GM19240 (cell line): ENCODE measurements at regions not wholly inside any gene's neighbourhood (a gene's known extent, or its start where the extent isn't known, plus 50 kb on each side); places are given as distances from the start of the nearest gene placed in this dataset.

Source experiments
- DNase-seq: peaks from one replicate; pipeline ENCODE4 v3.0.0; 2011; ENCODE audit warnings: low spot score; ENCODE audit not compliant: insufficient read length

DNA sequence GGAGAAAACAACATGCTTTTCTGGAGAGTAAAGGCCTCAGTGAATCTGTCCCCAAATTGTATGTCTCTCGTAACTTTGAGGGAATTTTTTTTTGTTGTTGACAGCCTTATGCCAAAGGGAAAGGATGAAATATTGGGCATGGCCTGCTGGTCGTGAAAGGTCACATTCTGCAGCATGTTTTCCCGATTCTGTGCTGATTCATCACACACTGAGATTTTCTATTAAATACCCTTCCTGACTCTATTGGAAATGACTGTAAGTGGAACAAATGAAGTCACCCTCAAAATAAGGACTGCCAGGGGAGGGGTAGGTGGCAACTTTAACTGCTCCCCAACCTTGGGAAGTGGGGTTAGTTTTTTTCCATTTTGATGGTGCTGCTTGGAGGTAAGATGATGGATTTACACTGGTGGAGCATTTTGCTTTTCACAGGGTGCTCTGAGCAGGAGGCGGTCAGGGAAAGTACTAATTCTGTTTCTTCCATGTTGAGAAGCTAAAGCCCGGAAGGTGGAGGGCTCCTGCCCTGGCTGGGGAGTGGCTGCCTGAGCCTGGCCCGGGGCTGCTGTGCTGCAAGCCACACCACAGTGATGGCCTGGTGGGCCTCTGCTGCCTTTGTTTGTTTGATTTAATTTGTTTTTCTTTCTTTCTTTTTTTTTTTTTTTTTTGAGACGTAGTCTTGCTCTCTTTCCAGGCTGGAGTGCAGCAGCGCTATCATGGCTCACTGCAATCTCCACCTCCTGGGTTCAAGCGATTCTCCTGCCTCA is 116.8 kb upstream of the SPATA13 start:
- DNase-seq = no peak

DNA sequence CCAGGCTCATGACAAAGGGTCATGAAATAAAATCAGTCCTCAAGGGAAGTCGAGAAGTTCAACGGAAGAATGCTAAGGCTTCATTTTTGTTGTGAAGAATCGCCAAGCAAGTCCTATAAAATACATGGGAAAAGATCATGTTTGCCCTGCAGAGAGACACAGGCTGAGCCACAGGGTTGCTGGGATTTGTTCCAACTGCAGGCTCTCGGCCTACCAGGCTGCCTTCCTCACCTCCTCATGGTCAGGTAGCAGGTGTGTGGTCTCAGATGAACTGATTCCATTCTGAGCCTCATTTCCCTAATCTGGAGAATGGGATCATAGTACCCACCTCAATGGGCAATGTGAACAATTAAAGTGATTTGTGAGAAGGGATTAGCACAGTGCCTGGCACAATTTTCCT is 114.9 kb upstream of the SPATA13 start:
- DNase-seq = no peak

DNA sequence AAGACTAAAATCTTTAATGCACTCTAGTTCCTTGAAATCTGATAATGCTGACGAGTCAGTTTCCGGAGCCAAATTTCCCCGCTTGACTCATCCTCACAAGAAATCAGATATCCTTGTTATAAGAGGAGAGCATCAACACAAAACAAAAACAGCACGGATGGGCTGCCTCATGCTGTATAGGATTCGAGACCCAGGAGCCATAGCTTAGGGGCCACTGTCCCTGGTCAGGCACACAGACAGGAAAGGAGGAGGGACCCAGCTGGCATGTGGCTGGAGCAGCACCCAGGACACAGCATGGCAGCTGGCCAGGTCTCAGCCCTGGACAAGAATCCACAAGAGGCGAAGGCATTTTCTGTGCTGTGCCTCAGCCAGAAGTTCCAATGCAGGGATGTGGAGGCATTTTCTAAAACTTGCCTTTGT is 110.2 kb upstream of the SPATA13 start:
- DNase-seq = no peak

DNA sequence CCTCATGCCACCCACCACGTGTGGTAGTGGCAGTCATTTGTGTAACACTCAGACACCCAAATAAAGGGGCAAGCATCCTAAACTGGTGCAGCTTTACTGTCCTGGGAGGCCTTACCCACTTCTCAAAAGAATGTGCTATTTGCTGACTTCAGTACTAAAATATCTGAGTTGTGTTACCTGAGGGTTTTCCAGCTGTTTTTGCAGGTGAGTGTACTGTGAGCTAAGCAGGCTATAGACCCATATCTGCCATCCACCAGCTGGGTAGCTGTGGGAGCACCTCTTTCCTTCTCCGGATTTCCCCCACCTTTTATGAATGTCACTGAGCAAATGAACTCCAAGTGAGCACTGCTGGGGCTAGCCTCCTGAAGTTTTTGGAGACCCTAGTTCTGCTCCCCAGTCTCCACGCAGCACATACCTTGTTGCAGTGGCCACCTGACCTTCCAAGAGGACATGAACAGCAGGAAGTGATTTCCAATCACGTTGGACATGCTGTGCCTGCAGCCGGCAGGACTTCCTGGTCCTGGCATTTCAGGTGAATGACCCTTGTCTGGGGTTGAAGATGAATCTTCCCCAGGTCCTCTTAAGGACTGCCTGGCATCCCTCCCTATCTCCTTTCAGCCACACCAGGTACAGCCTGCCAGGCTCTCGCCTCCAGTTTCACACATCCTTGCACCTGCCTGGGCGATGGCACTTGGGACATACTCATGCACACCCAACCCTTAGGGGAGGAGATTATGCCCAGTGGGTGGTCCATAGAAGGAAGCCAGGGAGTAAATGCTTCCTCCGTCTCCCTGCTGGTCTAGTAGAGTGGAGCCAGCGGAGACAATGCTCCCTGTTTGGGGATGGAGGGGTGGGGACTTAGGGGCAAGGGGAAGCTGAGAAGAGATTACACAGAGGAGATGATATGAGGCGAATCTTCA is 109.5 kb upstream of the SPATA13 start:
- no peak for DNase-seq

DNA sequence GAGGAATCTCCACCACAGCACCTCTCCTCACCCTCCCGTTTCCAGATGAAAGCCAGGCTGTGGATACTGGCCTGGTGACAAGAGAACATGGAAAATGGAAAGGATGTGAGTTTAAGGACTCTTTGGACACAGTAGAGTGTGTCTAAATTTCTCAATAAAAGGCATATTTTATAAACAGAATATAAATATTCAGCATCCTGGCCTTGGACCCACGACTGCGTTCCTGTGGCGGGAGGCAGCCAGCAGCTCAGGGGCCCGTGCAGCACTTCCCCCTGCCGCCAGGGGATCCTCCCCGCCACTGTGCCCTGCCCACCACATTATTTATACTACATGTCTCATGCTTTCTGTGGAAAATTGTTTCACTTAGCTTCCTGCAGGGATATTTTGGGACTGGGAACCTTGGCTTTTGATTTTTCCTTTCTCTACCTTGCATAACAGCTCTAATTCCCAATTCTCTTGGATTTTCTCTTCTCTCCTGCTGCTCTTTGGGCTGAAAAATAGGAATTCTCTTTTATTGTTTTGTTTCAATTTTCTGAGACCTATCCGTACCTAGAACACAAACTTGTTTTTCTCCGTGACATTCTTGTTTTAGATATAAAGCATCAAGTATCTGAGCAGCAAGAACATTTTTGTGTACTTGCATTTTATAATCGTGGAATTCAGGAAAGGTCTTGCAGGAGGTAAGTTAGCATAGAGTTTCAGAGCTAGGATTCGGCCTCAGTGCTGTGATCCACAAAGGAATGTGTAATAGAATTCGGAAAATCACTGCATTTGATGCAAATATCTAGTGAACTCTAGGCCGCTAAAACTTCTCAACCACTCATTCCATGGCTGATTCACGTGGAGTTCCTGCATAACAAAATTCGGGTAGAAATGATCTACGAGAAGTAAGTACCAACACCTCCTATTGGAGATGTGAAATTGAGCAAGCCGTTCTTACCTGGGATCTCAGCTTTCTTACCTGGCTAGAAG is 107.7 kb upstream of the SPATA13 start:
- DNase-seq = no peak

DNA sequence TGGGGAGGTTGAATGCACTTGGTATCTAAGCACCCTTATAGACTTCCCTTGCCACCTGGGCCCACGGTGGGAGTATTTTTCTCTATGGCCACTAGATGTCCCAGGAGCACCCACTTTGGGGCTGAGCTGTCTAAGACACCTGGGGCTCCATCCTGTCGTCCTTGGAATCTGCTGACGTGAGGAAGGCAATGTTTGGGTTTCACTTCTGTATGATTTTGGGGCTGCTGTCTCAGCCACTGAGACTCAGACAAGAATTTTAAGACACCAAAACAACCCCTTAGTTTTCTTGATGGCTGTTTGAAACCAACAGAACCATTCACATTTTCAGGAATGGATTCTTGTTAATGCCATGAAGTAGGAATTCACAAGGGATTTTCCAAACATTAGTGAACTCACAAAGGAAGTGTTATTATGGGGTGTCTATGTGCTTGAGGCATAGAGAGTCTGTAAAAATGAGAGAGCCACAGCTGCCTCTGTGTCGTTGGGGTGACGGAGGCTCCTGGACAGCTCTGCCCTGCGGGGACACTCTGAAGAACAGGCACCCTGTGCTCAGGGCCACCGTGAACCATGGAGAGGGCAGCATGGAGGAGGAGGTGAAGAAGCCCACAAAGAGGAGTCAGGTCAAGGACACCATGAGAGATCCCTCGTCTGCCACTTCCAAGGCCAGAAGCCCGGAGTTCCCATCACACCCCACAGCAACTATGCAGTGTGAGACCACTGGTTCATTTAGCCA is 106.8 kb upstream of the SPATA13 start:
- DNase-seq = peak; percentile 72

DNA sequence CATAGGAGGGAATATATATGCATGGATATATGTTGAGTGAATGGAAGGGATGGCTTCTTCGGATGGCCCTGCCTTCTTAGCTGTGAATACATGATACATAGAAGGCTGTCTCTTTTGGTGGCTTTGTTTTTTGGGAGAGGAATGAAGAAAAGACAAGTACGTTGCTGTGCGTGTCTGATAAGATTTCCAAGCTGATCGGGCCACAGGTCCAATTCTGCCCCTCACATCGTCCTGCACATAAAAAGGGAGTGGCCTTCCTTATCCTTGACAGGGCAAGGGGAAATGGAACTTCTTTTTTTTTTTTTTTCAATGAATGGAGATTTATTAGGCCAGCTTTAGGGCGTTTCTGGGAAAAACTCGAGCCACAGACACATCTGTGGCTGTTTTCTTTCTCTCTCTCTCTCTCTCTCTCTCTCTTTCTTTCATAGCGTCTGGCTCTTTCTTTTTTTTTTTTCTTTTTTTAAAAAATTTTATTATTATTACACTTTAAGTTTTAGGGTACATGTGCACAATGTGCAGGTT is 103.8 kb upstream of the SPATA13 start:
- DNase-seq = no peak

DNA sequence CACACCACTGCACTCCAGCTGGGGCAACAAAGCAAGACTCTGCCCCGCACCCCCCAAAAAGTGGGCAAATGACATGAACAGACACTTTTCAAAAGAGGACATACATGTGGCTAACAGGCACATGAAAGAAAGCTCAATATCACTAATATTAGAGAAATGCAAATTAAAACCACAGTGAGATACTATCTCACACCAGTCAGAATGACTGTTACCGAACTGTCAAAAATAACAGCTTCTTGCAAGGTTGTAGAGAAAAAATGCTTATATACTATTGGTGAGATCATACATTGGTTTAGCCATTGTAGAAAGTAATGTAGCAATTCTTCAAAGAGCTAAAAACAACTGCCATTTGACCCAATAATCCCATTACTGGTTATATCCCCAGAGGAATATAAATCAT is 99.5 kb upstream of the SPATA13 start:
- DNase-seq = no peak

DNA sequence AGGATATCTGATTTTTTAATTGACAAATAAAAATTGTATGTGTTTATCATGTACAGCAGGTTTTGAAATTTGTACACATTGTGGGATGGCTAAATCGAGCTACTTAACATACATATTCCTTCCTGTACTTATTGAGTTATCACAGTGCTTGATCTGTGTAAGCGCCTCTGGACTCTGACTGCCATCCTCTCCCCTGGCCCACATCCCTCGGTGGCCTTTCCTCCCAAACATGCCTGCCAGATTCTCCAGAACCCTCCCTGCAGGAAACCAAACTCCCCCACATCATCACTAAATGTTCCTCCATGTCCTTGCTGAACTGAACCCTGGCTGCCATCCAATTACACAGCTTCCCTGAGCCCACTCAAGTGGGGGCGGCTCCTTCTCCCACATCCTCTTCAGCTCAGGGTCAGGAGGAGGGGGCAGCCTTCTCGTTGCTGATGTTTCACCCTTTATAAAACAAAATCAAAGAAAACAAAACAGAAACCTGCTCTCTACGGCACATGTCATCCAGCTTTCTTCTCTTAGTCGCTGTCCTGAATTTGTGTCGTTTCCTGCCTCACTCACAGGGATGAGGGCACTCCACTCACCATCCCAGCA is 97.1 kb upstream of the SPATA13 start:
- DNase-seq = no peak

DNA sequence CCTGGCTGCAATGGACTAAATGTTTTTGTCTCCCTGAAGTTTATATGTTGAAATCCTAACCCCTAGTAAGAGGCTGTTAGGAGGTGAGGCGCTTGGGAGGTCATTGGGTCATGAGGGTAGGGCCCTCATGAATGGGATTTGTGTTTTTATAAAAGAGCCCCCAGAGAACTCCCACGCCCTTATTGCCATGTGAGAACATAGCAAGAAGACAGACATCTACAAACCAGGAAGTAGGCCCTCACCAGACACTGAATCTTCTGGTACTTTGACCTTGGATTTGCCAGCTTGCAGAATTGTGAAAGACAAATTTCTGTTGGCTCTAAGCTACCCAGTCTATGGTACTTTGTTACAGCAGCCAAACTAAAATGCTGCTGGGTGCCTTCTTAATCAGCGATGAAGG is 96.1 kb upstream of the SPATA13 start:
- no peak for DNase-seq

DNA sequence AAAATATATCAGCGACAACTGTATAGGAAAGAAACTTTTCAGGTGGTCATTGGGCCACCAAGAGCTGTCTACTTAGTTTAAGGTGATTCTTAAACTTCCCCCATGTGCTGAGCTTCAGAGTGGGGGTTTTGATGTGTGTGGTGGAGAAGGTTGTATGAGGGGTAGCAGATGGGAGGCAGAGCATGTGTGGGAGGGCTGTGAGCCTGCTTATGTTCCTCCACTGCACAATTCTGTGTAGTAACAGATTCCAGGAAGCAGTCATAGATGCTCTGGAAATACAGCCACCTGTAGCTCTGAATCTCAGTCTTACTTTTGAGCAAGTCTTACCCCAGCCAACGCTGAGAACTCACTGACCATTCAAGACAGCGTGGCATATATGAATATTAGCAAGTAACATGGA is 95.3 kb upstream of the SPATA13 start:
- no peak for DNase-seq

DNA sequence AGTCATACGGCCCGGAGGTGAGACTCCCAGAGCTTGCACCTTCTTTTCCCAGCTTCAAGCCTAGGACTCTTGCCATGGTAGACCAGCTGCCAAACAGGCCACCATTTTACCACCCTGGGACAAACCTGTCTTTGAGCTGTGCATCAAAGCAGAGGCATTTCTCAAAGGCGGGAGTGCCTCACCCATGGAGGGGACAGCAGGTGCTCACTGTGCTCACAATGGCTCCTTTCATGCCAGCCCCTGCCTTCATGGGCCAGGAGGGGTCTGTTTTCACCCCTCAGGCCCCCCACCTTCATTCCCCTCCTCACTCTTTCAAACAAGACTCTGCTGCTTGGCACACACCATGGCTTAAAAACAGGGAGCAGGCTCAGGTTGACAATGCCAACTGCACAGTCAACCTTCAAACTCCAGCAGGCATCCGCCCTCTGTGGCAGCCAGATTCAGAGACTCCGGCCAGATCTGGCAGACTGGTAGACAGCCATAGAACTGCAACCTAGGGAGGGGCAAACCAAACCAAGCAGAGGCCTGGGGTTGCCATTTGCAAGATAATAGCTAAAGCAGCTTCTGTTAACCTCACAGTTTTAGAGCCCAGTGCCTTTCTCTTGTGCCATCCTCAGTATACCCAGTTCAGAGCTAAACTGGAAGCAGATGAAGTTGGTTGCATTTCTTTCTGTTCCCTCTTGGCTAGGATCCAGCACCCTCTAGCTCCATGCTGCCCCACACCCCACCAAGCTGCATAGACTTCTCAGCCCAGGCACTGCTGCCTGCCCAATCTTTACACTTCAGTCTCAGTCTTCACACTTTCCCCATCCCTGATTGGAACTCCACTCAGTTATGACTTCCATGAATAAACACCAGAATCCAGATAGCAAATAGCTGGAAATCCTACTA is 93.9 kb upstream of the SPATA13 start:
- DNase-seq = no peak

DNA sequence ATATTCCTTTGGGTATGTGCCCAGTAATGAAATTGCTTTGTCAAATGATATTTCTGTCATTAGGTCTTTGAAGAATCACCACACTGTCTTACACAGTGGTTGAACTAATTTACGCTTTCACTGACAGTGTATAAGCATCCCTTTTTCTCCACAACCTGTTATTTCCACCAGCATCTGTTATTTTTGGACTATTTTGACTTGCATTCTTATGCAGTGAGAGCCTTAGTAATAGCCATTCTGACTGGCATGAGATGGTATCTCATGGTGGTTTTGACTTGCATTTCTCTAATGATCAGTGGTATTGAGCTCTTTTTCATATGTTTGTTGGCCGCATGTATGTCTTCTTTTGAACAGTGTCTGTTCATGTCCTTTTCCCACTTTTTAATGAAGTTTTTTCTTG is 92.0 kb upstream of the SPATA13 start:
- DNase-seq = no peak

DNA sequence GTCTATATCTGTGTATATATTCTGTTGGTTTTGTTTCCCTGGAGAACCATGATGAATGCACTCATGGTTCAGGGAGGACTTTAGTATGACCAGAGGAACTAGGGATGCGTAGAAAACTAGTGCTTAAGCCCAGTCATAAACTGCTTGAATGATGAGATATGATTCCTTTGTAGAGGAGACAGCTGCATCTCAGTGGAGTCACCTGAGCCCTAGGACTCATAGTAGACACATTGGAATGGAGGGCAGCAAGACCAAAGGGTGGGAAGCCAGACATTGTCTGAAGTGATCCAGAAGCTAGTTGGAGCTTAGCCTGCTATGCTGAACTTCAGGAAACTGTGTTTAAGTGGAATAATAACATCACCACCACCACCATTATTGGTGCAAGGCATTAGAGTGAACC is 89.5 kb upstream of the SPATA13 start:
- DNase-seq = no peak

DNA sequence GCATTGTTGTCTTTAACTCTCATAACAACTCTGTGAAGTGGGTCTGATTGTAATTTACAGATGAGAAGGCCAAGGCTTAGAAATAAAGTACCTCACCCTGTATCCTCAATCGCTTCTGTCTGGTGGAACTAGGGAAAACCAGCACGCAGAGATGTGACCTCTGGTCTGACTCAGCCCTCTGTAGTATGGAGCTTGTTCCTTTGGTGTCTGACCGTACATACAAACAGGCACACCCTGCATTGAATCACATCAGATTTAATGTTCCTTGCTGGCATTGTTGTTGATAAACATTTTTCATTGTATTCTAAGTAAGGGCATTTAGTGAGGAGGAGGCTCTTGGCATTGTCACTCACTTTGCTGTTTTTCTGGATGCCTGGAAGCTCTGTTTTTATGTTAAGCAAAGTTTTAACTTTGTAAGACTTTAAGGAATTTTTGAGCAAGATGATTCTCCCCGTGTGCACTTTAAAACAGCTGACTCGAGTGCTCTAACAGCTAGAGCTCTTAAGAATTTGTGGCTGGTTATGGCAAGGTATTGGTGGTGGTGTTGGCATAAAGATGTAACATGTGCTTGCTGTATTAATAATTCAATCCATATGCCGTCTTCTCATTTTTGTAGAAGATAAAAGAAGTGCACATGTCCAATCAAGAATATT is 89.0 kb upstream of the SPATA13 start:
- no peak for DNase-seq

DNA sequence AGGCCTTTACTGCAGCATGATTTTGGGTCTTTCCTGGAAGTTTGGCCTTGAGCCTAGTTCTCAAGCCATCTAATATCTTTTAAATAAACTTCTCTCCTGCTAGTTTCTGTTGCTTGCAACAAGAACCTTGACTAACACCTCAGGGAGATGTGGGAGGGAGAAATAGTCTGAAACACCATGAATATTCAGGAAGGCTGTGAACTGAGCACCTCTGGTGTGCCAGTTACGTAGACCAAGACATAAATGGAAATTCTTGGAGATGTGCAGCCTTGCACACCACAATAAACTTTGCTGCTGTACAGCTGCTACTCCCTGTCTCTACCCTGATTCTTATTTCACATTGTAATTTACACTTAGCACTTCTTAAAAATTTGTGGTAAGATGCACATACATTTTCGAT is 86.9 kb upstream of the SPATA13 start:
- DNase-seq = no peak

DNA sequence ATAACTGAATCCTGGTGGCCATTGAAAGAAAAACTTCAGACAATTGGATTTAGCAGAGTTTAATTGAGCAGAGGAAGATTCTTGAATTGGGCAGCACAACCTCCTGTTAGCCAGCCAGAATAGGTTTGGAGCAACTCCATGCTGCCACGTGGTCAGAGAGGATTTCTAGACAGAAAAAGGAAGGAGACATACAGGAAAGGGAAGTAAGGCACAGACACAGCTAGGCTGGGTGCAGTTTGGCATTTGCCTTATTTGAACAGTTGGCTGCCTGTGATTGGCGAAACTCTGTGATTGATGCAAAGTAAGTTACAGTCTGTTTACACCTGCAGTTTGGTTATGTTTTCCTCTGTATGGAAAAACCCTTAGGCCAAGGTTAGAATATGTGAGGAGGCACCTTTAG is 85.8 kb upstream of the SPATA13 start:
- no peak for DNase-seq

DNA sequence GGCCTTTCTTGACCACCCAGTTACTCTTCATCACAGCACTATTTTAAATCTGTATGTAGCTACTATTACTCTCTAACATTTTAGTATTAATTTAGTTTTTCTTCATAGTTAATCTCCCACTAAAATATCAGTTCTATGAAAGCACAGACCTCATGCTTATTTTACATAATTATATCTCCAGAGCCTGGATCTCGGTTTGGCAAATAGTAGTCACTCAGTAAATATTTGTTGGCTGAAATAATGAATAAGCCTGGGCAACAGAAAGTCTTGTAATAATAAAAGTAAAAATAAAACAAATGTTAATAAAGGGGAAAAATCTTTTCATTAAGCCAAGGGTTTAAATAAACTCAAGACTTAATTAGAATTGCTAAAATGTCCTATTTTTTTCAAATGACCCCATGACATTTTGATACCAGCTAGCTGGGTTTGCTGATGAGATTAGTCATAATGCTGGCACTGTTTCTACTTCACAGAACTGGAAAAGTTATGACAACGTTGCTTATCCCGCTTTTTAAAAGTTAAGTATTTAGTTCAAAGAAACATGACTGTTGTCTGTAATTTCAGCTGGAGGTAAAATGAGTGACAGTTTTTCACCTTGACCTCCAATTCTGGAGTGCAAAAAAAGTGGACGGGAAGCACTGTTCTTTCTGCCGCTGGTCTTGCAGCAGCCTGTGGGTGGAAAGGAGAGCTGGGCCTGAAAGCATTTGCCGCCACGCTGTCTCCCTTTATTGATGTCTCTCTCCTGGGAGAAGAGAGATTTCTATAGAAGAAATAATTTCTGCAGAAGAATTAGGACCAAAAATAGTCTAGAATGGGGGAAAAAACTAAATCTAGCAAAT is 85.2 kb upstream of the SPATA13 start:
- DNase-seq = no peak
